ENCODE measurements at regions not wholly inside any gene's neighbourhood (a gene's known extent, or its start where the extent isn't known, plus 50 kb on each side); places are given as distances from the start of the nearest gene placed in this dataset.

- TF ChIP-seq CTCF (IDR thresholded peaks at IDR 0.05; ENCODE audit: borderline replicate concordance, extremely low read depth, low read length, poor library complexity, severe bottlenecking) (peak; percentile 79), EZH2 (IDR thresholded peaks at IDR 0.05; ENCODE audit: borderline replicate concordance, low read depth, low read length, severe bottlenecking) (no peak)
Observed at GRCh38 chr11:86869966-86870570, 69.7 kb downstream of the PRSS23 start.

Data from DND-41 (cell line).